ENCODE measurements at regions not wholly inside any gene's neighbourhood (a gene's known extent, or its start where the extent isn't known, plus 50 kb on each side); places are given as distances from the start of the nearest gene placed in this dataset.
A peak's percentile ranks its signal among the peaks of the same experiment; 100 is the strongest.

DNA sequence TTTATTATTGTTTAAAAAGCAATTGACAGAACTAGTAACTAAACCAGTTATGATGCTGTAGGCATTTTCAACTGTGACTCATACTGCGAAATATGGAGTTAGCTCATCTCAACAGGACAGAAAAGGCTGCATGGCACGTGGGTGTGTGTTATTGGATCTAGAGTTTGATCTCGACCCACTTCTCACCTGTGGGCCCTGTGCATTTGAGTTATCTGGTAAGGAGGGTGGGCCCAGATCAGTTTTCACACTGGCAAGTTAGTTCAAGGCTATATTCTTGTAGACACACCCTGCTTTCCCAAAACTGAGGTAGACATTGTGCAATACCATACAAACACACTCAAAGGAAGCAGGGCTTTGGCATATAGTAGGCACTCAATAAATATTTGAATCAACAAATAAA lies 71.3 kb upstream of the PRDX6 start:
- DNase-seq, result no peak

DNA sequence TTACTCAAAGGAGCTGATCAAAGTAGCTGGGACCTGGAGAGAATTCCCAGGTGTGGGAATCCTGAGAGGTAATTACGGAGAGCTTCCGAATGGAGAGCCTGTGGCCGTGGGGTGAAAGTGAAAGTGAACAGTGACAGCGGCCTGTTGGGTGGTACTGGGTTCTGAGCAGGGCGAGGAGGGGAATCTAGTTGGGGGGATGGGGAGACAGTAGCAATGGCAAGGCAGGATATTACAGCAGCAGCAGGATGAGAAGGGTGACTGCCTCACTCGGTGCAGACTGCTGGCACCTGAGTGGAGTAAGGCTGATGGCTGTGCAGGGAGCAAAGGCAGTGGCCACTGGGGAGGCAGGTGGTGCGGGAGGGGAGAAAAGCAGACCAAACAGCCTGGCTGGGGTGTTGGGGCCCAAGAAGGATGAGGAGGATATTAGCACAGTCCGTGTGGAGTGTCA lies 70.3 kb upstream of the PRDX6 start:
- DNase-seq, result no peak

DNA sequence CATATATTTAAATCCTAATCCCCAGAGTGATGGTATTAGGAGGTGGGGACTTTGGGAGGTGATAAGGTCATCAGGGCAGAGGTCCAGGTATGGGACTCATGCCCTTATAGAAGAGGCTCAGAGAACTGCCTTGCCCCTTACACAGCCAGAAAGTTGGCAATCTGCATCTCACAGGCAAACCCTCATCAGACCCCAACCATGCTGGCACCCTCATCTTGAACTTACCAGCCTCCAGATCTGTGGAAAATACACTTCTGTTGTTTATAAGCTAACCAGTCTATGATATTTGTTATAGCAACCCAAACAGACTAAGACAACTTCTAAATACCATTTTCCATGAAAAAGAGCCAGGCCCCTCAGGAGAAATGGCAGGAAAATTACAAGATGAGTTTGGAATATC lies 69.3 kb upstream of the PRDX6 start:
- no peak for DNase-seq

DNA sequence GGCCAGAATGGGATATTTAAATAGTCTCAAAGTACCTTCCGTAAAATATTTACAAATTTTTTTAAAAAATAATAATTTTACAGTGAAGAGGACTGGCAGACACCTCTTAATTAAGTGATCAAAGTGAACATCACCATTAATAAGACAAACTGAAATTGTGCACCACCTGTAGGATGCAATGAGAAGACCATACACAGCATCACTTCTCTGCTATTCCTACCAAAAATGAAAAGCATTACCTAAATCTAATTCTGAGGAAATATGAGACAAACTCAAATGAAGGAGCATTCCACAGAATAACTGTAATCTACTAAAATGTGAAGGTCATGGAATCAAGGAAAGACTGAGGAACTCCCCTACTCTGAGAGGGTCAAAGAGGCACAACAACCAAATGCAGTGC lies 68.2 kb upstream of the PRDX6 start:
- no peak for DNase-seq

DNA sequence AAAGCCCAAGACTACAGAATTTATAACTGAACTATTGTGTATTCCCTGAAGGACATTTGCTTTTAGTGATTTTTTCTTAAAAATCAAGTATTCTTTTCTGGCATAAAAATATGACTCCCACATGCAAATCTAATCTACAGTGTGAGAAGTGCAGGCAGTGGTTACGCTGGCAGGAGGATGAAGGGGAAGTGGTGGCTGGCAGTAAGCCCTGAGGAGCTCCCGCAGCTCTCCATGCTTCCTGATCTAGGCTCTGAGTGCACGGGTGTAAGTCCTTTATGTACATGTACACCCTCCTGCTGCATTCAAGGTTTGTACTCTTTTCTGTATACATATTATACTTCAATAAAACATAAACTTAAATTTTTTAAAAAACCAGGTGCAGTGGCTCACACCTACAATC lies 67.5 kb upstream of the PRDX6 start:
- no peak for DNase-seq

DNA sequence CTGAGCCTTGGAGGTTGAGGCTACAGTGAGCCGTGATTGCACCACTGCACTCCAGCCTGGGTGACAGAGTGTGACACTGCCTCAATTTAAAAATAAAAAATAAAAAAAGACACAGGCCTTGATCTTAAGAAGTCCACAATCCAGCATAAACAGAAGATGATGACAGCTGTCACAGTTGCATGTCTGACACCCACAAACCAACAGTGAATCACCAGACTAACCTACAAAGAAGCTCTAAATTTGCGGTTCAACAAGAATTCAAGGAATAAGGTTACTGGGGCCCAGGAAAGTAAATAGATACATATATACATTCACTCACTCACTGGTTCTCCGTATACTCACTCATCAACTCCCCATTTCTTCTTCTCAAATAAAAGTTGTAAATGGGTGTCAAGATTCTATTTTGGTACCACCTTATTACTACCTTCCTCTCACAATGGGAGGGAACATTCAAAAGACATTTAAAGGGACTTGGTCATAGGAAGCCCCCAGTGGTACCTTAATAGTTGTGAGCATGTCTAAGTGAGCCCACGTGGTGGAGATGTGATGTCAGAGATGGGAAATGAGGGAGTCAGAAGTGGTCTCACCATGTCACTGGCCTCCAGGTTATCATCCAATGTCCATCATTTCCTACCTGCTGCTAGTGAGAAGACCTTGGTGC lies 66.9 kb upstream of the PRDX6 start:
- DNase-seq, result no peak

DNA sequence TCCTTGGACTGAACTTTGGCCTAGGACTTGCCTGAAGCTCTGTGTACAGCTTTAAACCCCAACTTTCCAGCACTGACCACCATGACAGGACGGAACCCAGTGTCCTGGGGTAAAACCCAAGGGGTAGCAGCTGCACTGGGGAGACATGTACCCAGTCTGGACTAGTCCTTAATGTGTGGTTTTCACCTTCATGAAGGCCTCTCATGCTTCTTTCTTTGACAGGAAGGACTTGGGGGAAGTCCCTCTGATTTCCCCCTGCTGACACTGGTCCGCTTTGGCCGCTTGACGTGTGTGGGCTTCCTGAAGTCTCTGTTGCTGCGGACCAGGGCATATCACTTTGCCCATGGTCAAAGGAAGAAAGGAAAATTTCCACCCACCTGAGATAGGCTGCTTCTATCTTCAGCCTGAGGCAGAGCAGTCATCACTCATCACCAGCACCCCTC lies 66.3 kb upstream of the PRDX6 start:
- DNase-seq, result no peak

DNA sequence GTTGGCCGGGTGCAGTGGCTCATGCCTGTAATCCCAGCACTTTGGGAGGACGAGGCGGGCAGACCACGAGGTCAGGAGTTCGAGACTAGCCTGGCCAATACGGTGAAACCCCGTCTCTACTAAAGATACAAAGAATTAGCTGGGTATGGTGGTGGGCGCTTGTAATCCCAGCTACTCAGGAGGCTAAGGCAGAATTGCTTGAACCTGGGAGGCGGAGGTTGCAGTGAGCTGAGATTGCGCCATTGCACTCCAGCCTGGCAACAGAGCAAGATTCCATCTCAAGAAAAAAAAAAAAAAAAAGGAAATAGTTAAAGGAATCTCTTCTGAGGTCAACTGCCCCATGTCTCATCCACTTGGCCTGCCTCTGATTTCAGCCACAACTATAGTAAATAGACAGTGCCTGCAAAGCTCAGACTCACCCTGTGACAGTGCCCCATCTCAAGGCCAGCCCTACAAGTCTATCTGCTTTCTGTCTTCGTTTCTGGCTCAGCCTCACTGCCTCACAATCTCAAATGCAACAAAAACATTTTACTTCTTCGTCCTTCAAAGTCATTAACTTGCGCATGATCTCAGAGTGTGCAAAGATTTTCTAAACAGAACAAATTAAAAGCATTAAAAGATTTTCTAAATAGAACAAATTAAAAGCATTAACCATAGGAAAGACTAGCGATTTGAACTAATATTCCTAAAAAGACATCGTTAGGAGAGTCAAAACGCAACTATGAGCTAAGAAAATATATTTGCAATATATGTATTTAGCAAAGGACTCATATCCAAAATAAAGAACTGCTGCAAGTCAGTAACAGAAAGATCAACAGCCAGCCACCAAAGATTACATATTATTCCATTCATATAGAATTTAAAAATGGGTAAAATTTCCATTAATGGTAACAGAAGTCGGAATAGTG lies 65.0 kb upstream of the PRDX6 start:
- peak; percentile 61 for DNase-seq

DNA sequence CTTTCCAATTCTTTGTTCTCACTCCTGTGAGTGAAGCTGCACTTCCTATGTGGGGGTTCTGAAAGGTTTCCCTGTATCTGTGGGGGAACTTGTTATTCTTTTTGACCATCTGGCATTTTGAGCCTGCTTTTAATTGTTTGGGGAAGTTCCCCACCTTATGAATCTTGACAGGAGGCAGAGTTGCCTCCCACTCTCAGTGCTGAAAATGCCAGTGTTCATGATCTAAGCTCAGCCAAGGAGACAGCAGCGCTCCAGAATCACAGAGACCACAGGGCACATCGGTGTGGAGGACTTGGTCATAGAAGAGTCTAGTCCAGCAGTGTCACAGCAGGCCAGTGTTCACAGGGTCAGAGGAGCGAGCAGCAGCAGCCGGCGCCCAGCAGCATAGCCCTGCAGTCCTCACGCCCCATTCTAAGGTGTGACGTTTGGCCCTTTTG lies 63.8 kb upstream of the PRDX6 start:
- DNase-seq, result no peak

DNA sequence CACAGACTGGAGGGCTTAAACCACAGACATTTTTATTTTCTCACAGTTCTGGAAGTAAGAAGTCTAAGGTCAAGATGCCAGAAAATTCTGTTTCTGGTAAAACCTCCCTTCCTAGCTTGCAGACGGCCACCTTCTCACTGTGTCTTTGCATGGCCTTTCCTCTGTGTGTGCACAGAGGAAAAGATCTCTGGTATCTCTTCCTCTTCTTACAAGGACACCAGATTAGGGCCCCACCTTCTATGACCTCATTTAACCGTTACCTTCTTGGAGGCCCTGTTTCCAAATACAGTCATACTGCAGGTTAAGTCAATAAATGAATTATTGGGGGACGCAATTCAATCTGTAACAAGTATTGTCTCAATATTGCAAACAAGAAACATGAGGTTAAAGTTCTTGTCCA lies 63.0 kb upstream of the PRDX6 start:
- DNase-seq, result no peak

DNA sequence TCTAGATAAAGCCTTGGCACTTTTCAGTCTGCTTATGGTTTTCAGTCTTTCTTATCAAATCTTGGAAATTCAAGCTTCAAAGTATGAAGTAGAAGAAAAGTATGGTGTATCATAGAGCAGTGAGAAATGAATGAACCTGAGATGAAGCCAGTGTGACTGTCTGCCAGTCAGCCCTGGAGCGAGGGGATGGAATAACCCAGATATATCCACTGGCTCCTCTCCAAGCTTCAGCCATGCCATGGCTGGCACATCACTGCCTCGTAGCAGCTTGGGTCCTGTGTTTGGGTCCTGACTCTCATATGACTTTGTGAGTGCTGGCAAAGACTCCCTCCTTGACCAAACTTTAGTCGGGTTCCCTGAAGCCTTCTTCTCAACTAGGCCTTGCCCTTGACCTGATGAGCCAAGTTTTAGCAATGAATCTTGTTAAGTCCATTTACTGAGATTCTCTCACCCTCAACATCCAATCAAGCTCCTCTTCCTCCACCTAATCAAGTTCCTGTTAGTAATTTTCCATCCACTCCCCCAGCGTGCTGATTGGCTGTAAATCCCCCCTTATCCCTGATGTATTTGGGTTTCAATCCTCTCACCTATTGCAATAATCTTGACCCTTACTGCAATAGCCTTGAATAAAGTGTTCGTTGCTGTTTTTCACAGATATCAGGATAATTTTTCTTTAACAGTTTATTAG lies 62.5 kb upstream of the PRDX6 start:
- DNase-seq, result no peak

DNA sequence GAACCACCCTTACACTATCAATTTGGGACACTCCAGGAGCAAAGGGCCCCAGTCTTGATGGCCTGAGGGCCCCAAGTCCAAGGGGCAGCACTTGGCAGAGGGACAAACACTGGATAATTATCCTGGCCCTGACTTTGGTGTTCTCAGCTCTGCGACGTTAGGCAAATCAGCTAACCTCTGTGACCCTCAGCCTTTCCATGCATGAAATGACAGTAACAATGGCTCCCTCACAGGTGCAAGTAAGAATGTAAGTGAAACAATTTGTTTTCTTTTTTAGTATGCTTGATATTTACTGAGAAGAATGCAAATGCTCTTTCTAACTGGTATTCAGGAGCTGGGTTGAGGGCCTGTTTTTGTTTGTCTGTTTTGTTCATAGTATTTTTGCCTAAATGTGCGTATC lies 61.6 kb upstream of the PRDX6 start:
- DNase-seq, result no peak

DNA sequence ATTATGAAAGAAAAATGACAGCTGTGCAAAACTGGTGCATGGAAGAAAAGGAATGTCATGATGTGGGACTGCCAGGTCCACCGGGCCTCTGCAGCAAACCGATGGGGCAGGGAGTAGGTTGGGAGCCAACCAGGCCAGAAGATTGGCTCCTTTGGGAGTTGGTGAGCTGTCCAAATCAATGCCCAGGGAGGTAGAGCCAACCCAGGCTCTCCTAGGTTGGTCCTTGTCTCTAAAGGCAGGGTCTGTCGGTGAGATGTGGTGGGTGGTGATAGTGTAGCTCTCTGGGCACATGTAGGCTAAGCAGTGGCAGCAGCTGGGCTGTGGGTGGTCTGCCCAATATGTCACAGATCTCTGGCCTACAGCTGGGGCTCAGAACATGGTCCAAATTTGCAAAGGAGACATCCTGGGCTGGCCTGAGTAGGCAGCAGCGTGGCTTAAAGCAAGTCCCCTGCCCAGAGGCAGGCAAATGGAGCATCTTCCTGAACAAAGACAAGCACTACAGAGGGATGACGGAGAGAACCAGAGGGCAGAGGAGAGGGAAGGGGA lies 61.2 kb upstream of the PRDX6 start:
- DNase-seq, result no peak

DNA sequence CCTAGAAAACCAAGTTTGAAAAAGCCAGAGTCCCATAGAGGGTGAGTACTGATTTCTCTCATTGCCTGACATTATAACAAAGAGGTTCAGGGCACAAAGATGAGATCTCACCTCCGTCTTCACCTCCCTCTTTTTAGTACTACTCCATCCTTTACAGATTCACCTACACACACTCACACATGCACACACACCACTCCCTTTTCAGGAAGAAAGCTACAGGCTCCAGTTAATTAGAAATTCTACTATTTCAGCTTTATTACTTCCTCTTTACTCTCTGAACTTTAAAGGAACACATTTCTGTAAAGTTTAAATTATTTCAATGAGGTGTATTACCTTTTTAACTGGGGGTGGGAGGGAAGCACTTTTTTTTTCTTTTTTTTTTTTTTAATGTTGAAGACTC lies 59.6 kb upstream of the PRDX6 start:
- no peak for DNase-seq

DNA sequence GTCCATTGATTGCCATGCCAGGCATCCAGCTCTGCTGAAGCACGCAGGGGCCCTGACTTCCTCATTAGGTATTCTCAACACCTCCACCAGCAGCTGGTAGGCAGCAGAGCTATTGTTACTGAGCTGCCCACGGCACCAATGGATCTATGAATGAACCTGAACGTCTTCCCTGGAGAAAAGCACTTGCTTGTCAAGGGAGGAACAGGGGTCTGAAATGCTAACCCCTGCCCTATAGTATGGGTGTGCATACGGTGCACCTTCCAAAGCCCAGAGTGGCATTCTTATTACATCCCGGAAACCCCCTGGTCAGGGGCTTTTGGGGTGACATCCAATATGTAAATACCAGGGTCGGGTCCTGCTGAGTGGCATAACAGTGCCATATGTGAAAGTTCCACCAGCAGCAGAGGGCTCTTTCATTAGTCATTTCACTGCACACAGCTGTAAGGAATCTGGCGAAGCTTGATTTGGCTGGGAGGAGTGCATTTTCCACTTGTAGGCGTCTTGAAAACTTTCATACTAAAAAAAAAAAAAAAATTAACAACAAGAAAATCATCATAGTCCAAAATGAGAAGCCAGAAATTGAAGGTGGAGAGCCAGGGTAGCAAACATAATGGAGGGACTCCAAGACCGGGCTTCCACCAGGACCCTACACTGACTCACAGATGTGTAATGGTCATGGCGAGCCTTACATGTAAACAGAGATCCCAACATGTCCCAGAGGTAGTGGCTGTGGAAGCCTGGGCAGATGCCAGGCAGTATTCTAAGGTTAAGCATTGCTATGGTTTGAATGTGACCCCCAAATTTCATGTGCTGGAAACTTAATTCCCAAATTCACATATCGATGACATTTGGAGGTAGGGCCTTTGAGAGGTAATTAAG lies 58.8 kb upstream of the PRDX6 start:
- DNase-seq, result no peak

DNA sequence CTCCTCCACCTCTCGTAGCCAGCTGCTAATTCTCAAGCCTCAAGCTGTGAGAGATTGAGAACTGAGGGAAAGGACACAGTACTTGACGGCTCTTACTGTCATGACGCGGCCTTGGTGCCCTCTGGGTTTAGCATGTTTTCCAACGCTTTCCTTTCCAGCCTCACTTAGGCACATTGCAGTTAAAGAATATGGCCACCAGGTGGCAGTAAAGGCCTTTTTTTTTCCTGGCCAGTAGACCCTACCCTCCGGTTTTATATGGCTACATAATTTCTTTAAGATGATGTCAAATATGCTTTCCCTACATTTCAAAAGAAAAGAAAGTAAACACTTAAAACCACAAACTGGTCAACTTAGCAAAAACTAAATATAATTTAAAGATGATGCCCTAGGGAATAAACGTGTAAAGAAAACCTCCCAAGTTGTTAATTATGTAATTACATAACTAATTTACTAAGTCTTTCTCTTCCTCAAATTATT lies 56.8 kb upstream of the PRDX6 start:
- DNase-seq, result peak; percentile 82

DNA sequence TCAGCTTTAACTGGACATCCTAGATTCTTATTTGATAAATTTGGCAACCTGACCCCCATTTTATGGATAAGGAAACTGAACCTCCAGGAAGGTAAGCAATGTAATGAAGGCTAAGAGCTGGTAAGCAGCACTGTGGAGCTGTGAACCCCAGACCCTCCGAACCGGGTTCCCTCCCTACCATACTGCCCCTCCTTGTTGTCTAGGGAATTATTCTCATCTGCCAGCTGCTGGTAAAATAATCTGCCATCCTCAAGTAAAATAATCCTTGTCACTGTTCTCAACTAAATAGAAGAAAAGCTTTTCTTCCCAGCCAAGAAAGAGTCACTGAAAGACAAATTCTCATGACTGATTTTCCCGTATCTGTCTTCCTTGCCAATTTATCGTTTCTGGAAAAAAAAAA lies 55.8 kb upstream of the PRDX6 start:
- DNase-seq, result no peak

DNA sequence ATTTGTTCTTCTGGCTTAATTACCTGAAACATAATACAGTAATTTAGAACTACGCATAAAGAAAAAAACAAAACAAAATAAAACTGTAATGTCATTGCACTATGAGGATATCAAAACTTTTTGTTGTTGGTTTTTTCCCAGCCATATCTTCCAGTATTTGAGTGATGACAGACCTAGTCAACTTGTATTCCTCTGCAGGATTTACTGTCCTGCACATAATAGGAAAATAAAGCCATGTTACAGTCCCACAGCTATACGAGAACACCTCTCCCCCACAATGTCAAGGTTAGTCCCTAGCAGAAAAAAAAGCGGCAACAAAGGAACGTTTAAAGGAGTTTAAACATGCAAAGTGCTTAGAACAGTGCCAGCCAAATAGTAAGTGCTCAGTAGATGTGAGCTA lies 55.3 kb upstream of the PRDX6 start:
- no peak for DNase-seq

DNA sequence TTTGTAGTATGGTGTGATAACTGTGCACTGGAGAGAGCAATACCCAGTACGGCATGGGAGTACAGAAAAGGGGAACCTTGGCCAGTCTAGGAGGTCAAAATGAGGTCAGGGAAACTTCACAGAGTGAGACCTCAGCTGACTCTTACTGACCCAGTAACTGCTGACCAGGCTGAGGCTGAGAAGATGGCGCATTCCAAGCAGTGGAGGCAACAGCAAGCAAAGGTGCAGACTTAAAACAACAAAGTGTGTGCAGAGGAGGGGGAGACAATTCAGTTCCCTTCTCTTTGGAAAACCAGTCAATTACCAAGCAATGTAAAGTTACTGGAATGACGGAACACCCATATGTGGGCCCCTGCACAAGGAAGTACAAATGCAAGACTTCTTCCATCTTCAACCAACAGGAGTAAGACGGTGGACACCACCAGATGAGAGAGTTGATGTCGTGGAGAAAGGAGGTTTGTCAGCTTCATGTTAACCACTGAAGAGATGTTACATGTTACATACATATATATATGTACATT lies 54.6 kb upstream of the PRDX6 start:
- no peak for DNase-seq

DNA sequence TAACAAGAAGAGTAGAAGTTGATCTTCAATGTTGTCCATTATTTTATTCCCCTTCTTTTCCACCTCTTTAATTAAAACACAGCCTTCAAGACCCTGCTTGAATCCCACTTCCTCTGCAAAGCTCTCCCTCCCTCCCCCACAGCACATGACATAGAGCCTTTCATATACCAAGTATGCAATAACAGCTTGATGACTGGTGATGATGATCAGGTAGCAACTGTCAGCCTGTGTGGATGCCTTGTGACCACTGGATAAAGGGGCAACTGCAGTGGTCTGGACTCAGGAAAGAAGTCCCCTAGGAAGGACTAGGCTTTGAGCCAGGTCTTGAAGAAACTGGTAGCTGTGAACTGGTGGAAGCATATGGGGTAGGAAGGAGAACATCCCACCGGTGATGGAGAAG lies 53.8 kb upstream of the PRDX6 start:
- no peak for DNase-seq

DNA sequence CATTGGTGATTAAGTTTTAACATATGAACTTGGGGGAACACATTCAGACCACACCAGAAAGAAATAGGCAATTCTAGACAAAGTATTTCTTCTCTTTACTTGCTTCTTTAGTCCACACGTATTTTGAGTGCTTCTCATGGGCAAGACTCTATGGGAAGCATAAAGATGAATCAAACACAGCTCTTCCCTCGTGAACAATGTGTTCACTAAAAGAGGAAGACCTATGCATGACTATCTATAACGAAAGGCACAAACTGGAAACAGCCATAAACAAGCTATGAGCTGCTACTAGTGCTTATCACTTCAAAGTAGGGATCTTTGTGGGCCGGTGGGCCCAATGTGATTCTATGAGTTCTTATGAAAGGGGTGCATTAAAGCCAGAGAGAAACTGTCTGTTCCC lies 53.0 kb upstream of the PRDX6 start:
- DNase-seq, result no peak

DNA sequence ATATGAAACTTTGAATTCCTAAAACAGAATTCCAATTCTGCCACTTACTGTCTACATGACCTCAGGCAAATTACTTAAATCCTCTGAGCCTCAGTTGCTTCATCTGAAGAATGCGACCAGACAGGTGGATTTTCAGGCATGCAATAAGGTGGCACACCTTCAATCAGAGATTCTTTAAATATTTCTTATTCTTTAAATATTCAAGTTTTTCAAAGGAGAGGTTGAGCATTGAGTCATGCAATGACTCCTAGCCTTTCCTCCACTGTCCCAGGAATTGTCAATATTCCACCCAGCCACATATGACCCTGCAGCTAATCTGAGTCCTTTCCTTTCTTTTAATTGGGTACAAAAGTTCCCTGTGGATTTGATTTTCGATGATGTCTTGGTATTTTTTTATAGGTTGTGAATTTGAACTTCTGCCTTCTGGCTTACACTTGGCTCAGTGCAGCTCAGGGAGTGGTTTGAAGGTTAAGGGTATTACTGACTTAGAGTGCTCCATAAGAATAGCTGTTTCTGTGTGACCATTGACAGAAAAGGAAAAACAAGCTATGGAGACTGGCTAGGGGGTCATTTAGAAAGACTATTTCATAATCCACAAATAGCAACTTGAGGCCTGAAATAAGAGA lies 52.2 kb upstream of the PRDX6 start:
- no peak for DNase-seq
